ENCODE measurements at regions not wholly inside any gene's neighbourhood (a gene's known extent, or its start where the extent isn't known, plus 50 kb on each side); places are given as distances from the start of the nearest gene placed in this dataset.
"Not testable (repeated sequence)": the region's sequence is repeated elsewhere in the genome, so short reads cannot be mapped to it uniquely, and the experiment has no call there.

GRCh38 chr4:64903986-64904385 lies 494.7 kb upstream of the TECRL start:
- no peak for TF ChIP-seq CTCF (IDR thresholded peaks at IDR 0.05; ENCODE audit: borderline replicate concordance, control extremely low read depth, extremely low read depth, insufficient read depth, missing control alignments)
- in situ Hi-C loops (cut with MboI; ENCODE audit: low sequenced_read_pairs, unreplicated experiment), result no loop called here
- no peak for DNase-seq (ENCODE audit: low spot score)

- no peak for DNase-seq (ENCODE audit: low spot score)
- in situ Hi-C loops (cut with MboI; ENCODE audit: low sequenced_read_pairs, unreplicated experiment), result no loop called here
- TF ChIP-seq CTCF (IDR thresholded peaks at IDR 0.05; ENCODE audit: borderline replicate concordance, control extremely low read depth, extremely low read depth, insufficient read depth, missing control alignments), result no peak
Observed at GRCh38 chr4:64899563-64899962, 490.3 kb upstream of the TECRL start.

- in situ Hi-C loops (cut with MboI; ENCODE audit: low sequenced_read_pairs, unreplicated experiment); DNase-seq (ENCODE audit: low spot score): not testable (repeated sequence)
Observed at GRCh38 chr4:64899030-64899429, 489.8 kb upstream of the TECRL start.

GRCh38 chr4:64897683-64898082 lies 488.4 kb upstream of the TECRL start:
- in situ Hi-C loops (cut with MboI; ENCODE audit: low sequenced_read_pairs, unreplicated experiment), result no loop called here
- DNase-seq (ENCODE audit: low spot score), result no peak
- no peak for TF ChIP-seq CTCF (IDR thresholded peaks at IDR 0.05; ENCODE audit: borderline replicate concordance, control extremely low read depth, extremely low read depth, insufficient read depth, missing control alignments)

GRCh38 chr4:64895031-64895430 lies 485.8 kb upstream of the TECRL start:
- DNase-seq (ENCODE audit: low spot score), result no peak
- in situ Hi-C loops (cut with MboI; ENCODE audit: low sequenced_read_pairs, unreplicated experiment), result no loop called here
- TF ChIP-seq CTCF (IDR thresholded peaks at IDR 0.05; ENCODE audit: borderline replicate concordance, control extremely low read depth, extremely low read depth, insufficient read depth, missing control alignments), result no peak

- no peak for DNase-seq (ENCODE audit: low spot score)
- no peak for TF ChIP-seq CTCF (IDR thresholded peaks at IDR 0.05; ENCODE audit: borderline replicate concordance, control extremely low read depth, extremely low read depth, insufficient read depth, missing control alignments)
- in situ Hi-C loops (cut with MboI; ENCODE audit: low sequenced_read_pairs, unreplicated experiment), result no loop called here
Observed at GRCh38 chr4:64893205-64893604, 484.0 kb upstream of the TECRL start.

GRCh38 chr4:64889906-64890610 lies 480.8 kb upstream of the TECRL start:
- TF ChIP-seq CTCF (IDR thresholded peaks at IDR 0.05; ENCODE audit: borderline replicate concordance, control extremely low read depth, extremely low read depth, insufficient read depth, missing control alignments), result no peak
- DNase-seq (ENCODE audit: low spot score), result no peak
- in situ Hi-C loops (cut with MboI; ENCODE audit: low sequenced_read_pairs, unreplicated experiment), result no loop called here

Data from GM13976 (cell line).